ENCODE measurements at regions not wholly inside any gene's neighbourhood (a gene's known extent, or its start where the extent isn't known, plus 50 kb on each side); places are given as distances from the start of the nearest gene placed in this dataset.

- 0% methylated on average over 4 of the region's 7 CpGs for WGBS (ENCODE audit: insufficient coverage, low coverage, missing lambda C conversion rate)
- intact Hi-C loops (cut with micrococcal nuclease) = no loop called here
Observed at GRCh38 chr12:61098031-61098580, 1162.1 kb upstream of the USP15 start.

More at GRCh38 chr12:61098031-61098580, 1162.1 kb upstream of the USP15 start:
- Histone ChIP-seq H3K27ac (ENCODE audit: extremely low read depth, low read depth, low read length) (no peak overlapping the region), H3K4me2 (ENCODE audit: insufficient read depth, low read length) (no peak overlapping the region), H3K27me3 (ENCODE audit: control insufficient read depth in 2 of 2, insufficient read depth in 2 of 2, low read length in 2 of 2) (no peaks in the 10 kb centered on the region), H3K4me1 (replicated peaks in 1 of 2; ENCODE audit: control insufficient read depth in 2 of 2, insufficient read depth in 2 of 2, low read length in 2 of 2) (no peaks in the 10 kb centered on the region), H3K36me3 (ENCODE audit: control insufficient read depth, insufficient read depth, low read length) (no peaks in the 10 kb centered on the region), H3K79me2 (ENCODE audit: control insufficient read depth, insufficient read depth, low read length) (no peaks in the 10 kb centered on the region), H3K9me1 (ENCODE audit: control insufficient read depth, insufficient read depth, low read length) (no peaks in the 10 kb centered on the region), H3K9ac (ENCODE audit: insufficient read depth in 1 of 2, low read depth in 2 of 2, low read length in 2 of 2) (no peak overlapping the region), H4K20me1 (replicated peaks; ENCODE audit: control insufficient read depth, insufficient read depth, low read length) (no peaks in the 10 kb centered on the region), H3K4me3 (no peak overlapping the region), H2AFZ (ENCODE audit: low read depth, low read length) (no peak overlapping the region), H3K9me3 (replicated peaks; ENCODE audit: control insufficient read depth, insufficient read depth, low read depth, low read length) (no peaks in the 10 kb centered on the region)
- TF ChIP-seq TCFL5 (CRISPR knock-in tag; conservative IDR thresholded peaks at IDR 0.05) (no peak), ID3 (CRISPR knock-in tag; IDR thresholded peaks at IDR 0.05) (no peak), ID3 (tag; IDR thresholded peaks at IDR 0.05) (no peak), ZNF232 (CRISPR knock-in tag; IDR thresholded peaks at IDR 0.05) (no peak), NCOR1 (IDR thresholded peaks at IDR 0.05) (no peak), ZNF354B (CRISPR knock-in tag; IDR thresholded peaks at IDR 0.05) (no peak), ZNF3 (CRISPR knock-in tag; IDR thresholded peaks at IDR 0.05) (no peak), ARID4B (CRISPR knock-in tag; IDR thresholded peaks at IDR 0.05) (no peak)
- in situ Hi-C loops (cut with MboI) = no loop called here
- ATAC-seq (no peak), DNase-seq (ENCODE audit: extremely low read depth in 1 of 4, low spot score in 3 of 4) (no peak), FAIRE-seq (no peak)
- ChIA-PET CTCF (ENCODE audit: low intra/inter-chr PET ratio) (no interaction called here), POLR2A (no interaction called here)
- BruUV-seq (replicated peaks) = no TSS peak

All from K562 (cell line).